ENCODE measurements at regions not wholly inside any gene's neighbourhood (a gene's known extent, or its start where the extent isn't known, plus 50 kb on each side); places are given as distances from the start of the nearest gene placed in this dataset.

DNA sequence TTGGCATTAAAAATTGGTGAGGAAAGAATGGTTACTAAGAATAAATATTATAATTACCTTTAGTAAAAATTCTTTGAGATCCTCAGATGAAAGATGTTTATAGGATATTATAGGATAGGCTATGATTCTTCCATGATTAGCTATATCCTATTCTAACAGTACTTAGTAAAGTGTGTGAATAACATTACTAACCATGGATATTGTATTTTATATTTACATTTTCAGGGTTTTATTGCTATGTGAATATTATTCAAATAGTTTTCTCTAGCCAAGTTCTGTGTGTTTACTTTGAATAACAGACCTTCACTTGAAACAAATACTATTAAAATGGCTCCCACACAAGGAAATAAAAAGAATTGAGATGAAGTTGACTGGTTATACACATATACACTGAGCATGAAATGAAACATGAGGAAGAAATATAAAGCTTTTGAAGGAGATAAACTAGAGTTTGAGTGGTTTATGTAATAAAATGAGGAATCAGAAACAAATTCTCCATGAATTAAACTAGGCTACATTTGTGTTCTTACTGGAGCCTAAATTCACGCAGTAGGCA is 479.4 kb upstream of the PKN2 start:
- Histone ChIP-seq H3F3A (ENCODE audit: insufficient read depth, low read length) (no peaks in the 10 kb centered on the region), H3K4me1 (ENCODE audit: insufficient read depth, low read length, severe bottlenecking) (no peaks in the 10 kb centered on the region), H3K27me3 (ENCODE audit: insufficient read depth, low read length) (no peaks in the 10 kb centered on the region), H3K79me2 (ENCODE audit: insufficient read depth, low read length) (no peaks in the 10 kb centered on the region), H4K20me1 (ENCODE audit: insufficient read depth, low read length) (no peaks in the 10 kb centered on the region), H3K4me3 (ENCODE audit: low read depth, low read length, poor library complexity, severe bottlenecking) (no peak overlapping the region), H3K9ac (ENCODE audit: low read length) (no peak overlapping the region), H3K9me2 (ENCODE audit: low read depth, low read length) (no peaks in the 10 kb centered on the region), H2AFZ (ENCODE audit: low read length) (no peak overlapping the region), H3K27ac (ENCODE audit: low read depth, low read length, poor library complexity, severe bottlenecking) (no peak overlapping the region), H3K4me2 (ENCODE audit: low read length) (no peak overlapping the region), H3K9me3 (ENCODE audit: low read length) (no peaks in the 10 kb centered on the region), H3K36me3 (ENCODE audit: insufficient read depth, low read length) (no peaks in the 10 kb centered on the region)
- TF ChIP-seq EZH2 (IDR thresholded peaks at IDR 0.05; ENCODE audit: borderline replicate concordance, low read length) (no peak), CTCF (IDR thresholded peaks at IDR 0.05; ENCODE audit: low read length) (no peak)

DNA sequence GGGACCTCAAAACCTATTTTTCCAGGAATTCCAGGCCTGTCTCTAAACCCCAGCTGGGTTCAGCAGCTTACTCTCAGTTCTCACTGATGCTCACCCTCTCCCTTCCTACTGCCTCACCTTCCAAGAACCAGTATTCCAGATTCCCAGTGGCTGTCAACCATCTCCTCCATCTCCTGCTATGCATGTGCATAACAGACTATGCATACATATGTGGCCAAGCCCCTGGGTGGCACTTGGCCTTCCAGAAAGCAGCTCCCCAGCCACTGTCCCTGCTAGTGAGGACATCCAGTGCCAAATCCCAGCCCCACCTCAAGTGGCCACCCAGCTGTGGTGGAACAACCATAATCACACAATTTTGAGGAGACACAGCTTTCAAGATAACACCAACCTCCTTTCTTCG is 475.7 kb upstream of the PKN2 start:
- no peaks in the 10 kb centered on the region for H3K4me1 ChIP-seq (ENCODE audit: insufficient read depth, low read length, severe bottlenecking)
- no peak for TF ChIP-seq EZH2 (IDR thresholded peaks at IDR 0.05; ENCODE audit: borderline replicate concordance, low read length)
- TF ChIP-seq CTCF (IDR thresholded peaks at IDR 0.05; ENCODE audit: low read length) = no peak
- H3K79me2 ChIP-seq (ENCODE audit: insufficient read depth, low read length) = no peaks in the 10 kb centered on the region
- no peaks in the 10 kb centered on the region for H3K36me3 ChIP-seq (ENCODE audit: insufficient read depth, low read length)
- H3K9me3 ChIP-seq (ENCODE audit: low read length) = no peaks in the 10 kb centered on the region
- H3K9ac ChIP-seq (ENCODE audit: low read length) = no peak overlapping the region
- no peak overlapping the region for H2AFZ ChIP-seq (ENCODE audit: low read length)
- H4K20me1 ChIP-seq (ENCODE audit: insufficient read depth, low read length) = no peaks in the 10 kb centered on the region
- no peak overlapping the region for H3K4me3 ChIP-seq (ENCODE audit: low read depth, low read length, poor library complexity, severe bottlenecking)
- no peak overlapping the region for H3K4me2 ChIP-seq (ENCODE audit: low read length)
- H3F3A ChIP-seq (ENCODE audit: insufficient read depth, low read length) = no peaks in the 10 kb centered on the region
- H3K9me2 ChIP-seq (ENCODE audit: low read depth, low read length) = no peaks in the 10 kb centered on the region
- H3K27me3 ChIP-seq (ENCODE audit: insufficient read depth, low read length) = no peaks in the 10 kb centered on the region
- no peak overlapping the region for H3K27ac ChIP-seq (ENCODE audit: low read depth, low read length, poor library complexity, severe bottlenecking)

GRCh38 chr1:88210103-88210787 is 473.8 kb upstream of the PKN2 start:
- Histone ChIP-seq H4K20me1 (ENCODE audit: insufficient read depth, low read length) (no peaks in the 10 kb centered on the region), H3K4me1 (ENCODE audit: insufficient read depth, low read length, severe bottlenecking) (no peaks in the 10 kb centered on the region)

More at GRCh38 chr1:88210103-88210787, 473.8 kb upstream of the PKN2 start:
- Histone ChIP-seq H2AFZ (ENCODE audit: low read length) (no peak overlapping the region), H3K27ac (ENCODE audit: low read depth, low read length, poor library complexity, severe bottlenecking) (no peak overlapping the region), H3K9ac (ENCODE audit: low read length) (no peak overlapping the region), H3K36me3 (ENCODE audit: insufficient read depth, low read length) (no peaks in the 10 kb centered on the region), H3K4me3 (ENCODE audit: low read depth, low read length, poor library complexity, severe bottlenecking) (no peak overlapping the region), H3K79me2 (ENCODE audit: insufficient read depth, low read length) (no peaks in the 10 kb centered on the region), H3K4me2 (ENCODE audit: low read length) (no peak overlapping the region), H3K9me2 (ENCODE audit: low read depth, low read length) (no peaks in the 10 kb centered on the region), H3F3A (ENCODE audit: insufficient read depth, low read length) (no peaks in the 10 kb centered on the region), H3K27me3 (ENCODE audit: insufficient read depth, low read length) (no peaks in the 10 kb centered on the region), H3K9me3 (ENCODE audit: low read length) (no peaks in the 10 kb centered on the region)
- TF ChIP-seq CTCF (IDR thresholded peaks at IDR 0.05; ENCODE audit: low read length) (no peak), EZH2 (IDR thresholded peaks at IDR 0.05; ENCODE audit: borderline replicate concordance, low read length) (no peak)

Data from OCI-LY1 (cell line).